ENCODE measurements at regions not wholly inside any gene's neighbourhood (a gene's known extent, or its start where the extent isn't known, plus 50 kb on each side); places are given as distances from the start of the nearest gene placed in this dataset.

DNA sequence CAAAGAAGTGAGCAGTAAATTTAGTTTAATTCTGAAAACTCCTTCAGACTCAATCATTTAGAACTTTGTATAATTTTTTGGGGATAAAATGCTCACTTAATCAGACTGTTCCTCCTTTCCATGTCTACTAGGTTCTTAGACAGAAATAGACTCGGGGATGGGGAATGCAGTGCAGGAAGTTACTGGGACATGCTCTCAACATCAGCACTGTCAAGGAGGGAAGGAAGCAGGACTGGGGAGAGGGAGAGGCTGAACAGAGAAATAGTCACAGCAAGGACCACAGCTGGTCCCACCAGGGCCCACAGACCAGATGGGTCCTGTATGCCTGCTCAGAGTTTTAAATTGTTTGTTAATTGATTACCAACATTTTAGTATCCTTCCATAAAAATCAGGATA, 310.1 kb upstream of the MSX2 start:
- DNase-seq = no peak

- DNase-seq = no peak
Observed at GRCh38 chr5:174418809-174419539, 305.4 kb upstream of the MSX2 start.

- peak; percentile 96 for DNase-seq
Observed at GRCh38 chr5:174419540-174420132, 304.7 kb upstream of the MSX2 start.

GRCh38 chr5:174420651-174421407, 303.6 kb upstream of the MSX2 start:
- DNase-seq = peak; percentile 84

DNA sequence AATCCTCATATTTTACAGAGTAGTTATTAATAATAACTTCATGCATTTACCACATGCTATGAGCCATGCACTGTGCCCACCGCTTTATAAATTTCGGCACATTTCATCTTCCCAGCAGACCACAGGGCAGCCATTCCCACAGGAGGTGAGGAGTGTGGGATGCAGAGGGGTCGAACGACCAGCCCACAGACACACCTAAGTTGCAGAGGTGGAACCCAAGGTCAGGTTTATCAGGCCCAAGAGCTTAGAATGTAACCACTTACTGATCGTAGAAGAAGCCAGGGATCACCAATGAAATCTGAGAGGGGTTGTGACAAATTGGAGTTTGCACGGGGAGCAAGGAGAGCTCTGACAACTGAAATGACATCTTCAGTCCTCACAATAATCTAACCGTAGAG, 303.0 kb upstream of the MSX2 start:
- DNase-seq = no peak

- peak; percentile 96 for DNase-seq
Observed at GRCh38 chr5:174423558-174423957, 300.8 kb upstream of the MSX2 start.

- DNase-seq = peak; percentile 74
Observed at GRCh38 chr5:174424219-174425053, 299.9 kb upstream of the MSX2 start.

DNA sequence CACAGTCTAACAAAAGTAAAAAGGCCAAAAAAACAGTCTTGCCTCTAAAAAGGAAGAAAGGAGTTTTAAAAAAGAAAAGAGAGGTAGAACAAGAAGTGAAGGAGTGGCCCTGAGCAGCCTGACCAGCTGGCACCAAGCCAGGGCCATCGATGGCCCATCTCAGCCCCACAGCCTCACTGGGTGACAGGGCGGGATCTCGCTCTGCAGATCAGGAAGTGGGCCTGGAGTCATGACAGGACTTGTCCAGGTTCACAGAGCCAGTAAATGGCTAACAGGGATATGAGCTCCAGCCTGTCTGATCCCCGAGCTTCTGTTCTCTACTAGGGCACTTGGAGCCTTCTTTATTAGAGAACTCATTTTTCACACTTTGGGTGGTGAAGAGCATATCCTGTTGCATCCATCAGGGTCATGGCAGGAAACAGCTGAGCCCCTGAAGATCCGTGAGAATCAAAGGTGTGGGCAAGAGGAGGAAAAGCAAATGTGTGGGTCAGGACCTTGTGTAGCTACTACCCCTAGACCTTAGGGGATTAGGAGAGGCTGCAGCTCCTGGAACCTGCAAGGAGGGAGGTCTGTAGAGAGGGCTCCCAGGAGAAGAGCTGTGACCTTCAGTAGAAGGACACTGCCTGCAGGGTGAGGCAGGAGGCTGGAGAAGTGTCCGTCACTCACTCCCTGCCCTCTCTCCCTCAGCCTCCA, 299.0 kb upstream of the MSX2 start:
- peak; percentile 89 for DNase-seq

GRCh38 chr5:174425964-174426290, 298.5 kb upstream of the MSX2 start:
- DNase-seq = no peak

GRCh38 chr5:174426388-174426787, 298.0 kb upstream of the MSX2 start:
- peak; percentile 97 for DNase-seq

- peak; percentile 89 for DNase-seq
Observed at GRCh38 chr5:174426851-174427250, 297.5 kb upstream of the MSX2 start.

DNA sequence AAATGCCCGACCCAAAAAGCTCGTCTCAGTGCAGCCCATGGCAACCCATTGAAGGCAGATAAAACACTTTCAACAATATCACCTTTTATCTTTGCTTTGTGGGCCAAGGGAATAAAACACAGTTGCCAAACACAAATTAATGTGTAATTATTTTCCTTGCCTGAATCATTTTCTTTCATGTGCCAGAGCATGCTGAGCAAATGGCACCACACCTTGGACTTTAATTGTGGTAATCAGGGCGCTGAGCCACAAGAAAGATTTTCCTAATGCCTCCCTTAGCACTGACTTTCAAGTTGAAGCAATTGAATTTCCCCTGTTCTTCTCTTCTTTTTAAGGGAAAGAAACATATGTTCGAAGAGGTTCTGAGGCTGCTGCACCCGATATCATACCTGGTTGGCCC, 297.1 kb upstream of the MSX2 start:
- peak; percentile 89 for DNase-seq

GRCh38 chr5:174428895-174429294, 295.5 kb upstream of the MSX2 start:
- no peak for DNase-seq

GRCh38 chr5:174430940-174431339, 293.4 kb upstream of the MSX2 start:
- no peak for DNase-seq

DNA sequence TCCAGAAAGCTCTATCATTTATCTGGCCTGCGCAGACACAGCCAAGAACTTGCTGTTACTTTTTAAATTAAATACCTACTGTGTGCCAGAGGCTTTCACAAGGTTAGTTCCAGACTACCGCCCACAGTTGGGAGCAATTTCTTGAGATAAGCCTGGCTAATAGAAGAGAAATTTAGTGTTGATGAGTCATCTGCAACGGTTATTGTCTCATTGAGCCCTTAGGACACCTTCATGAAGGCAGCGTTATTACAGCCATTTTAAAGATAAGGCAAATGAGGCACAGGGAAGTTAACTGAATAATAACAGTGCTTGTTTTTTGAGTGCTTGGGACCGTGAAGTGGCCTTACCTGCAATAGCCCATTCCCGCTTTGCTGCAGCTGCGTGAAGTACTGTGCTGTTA, 292.9 kb upstream of the MSX2 start:
- DNase-seq = no peak

DNA sequence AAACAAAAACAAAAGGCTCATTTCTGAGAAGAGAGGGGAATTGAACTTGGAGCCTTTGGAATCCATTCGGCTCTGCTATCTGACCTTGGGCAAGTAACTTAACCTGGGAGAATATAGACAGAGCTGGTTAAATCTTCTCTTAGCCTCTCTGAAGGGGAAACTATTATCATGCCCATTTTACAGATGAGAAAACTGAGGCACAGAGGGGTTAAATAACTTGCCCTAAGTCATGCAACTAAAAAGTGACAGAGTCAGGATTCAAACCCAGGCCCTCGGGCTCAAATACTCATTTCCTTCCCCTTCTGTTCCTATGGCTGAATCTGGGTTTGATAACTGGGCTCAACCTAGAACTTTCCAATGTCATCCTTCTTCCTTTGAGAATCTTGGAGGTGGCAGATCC, 291.3 kb upstream of the MSX2 start:
- no peak for DNase-seq

DNA sequence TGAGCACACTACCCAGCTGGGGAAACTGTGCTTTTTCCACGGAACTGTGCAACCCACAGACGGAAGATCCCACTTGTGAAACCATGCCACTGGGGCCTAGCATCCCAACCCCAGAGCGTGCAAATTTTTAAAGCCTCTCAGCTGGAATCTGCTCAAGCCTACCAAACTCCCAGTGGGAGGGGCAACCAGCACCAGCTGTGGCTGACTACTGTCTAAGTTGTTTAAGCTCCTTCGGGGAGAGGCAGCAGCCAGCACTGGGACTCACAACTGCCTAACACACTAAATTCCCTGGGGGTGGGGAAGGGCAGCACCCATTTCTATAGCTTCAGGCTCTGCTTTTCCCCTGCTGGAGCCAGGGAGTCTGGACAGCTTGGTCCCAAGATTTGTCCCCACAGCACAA, 287.6 kb upstream of the MSX2 start:
- DNase-seq = peak; percentile 48

DNA sequence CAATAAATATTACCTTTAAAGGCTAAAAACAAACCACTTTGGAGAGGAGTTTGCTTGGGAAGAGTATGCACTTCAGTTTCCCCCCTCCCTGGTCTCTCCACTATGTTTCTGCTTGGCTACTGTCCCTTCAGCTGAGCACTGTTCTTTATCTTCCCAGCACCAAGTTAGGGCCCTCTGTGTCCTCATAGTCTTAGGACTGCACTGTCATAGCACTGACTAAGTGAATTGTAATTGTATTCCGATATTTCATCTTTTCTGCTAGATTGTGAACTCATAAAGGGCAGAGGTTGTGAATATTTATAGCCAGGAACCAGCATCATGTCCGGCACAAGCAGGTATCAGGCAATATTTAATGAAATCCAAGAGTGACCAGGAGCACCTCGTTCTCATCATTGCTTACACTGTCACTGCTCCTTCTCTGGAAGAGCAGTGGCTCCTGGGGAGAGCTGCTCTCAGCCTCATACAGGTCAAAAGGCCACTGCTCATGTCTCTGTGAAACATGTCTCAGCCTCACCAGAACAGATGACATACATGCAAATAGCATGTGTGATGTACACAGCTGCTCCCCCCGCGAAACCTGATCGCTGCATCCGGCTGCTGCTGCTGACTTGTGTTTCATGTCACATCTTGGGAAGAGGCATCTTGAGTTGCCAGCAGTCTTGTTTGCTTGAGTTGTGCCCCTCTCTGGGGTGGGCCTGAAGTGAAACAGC, 279.7 kb upstream of the MSX2 start:
- DNase-seq = no peak

GRCh38 chr5:174446446-174446845, 277.9 kb upstream of the MSX2 start:
- DNase-seq = no peak

GRCh38 chr5:174446988-174447387, 277.4 kb upstream of the MSX2 start:
- no peak for DNase-seq

GRCh38 chr5:174448041-174448440, 276.3 kb upstream of the MSX2 start:
- no peak for DNase-seq

DNA sequence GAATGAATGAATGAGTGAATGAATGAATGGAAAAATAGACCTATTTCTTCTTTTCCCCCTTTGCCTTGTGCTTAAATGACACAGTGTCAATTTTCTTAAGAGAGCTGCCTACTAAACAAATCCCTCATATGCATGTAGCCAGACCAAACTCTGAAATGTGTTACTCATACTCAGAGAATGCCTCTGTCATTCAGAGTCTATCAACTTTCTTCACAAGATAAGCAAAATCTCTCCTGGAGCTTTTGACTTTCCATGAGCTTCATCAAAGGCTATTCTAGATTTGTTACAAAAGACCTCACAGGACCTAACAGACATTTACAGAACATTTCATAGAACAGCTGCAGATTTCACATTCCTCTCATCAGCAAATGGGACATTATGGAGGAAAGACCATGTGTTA, 275.7 kb upstream of the MSX2 start:
- DNase-seq = no peak

Measured in NCI-H69 (cell line).